PC-9 (cell line): ENCODE measurements at regions not wholly inside any gene's neighbourhood (a gene's known extent, or its start where the extent isn't known, plus 50 kb on each side); places are given as distances from the start of the nearest gene placed in this dataset.

Source experiments
- CTCF ChIP-seq: fragments of 200-600 bp; sonication (generic); conservative IDR thresholded peaks from 2 replicates; pipeline ENCODE4 v1.6.1; 2017; ENCODE audit warnings: mixed run types, antibody characterized with exemption, mild to moderate bottlenecking, moderate library complexity
- EZH2 ChIP-seq: fragments of 200-600 bp; sonication (generic); IDR thresholded peaks from 2 replicates; pipeline ENCODE4 v1.8.0; 2017; ENCODE audit warnings: antibody characterized with exemption, low read depth

- TF ChIP-seq CTCF (no peak), EZH2 (no peak)
Measured at GRCh38 chr4:187059021-187059420, 335.4 kb upstream of the FAT1 start.
